H1 (cell line): ENCODE measurements at regions not wholly inside any gene's neighbourhood (a gene's known extent, or its start where the extent isn't known, plus 50 kb on each side); places are given as distances from the start of the nearest gene placed in this dataset.

Source experiments
- CTCF ChIA-PET: fragments of 300-600 bp; sonication (Branson Sonifier 250); formaldehyde crosslinking; loops from one replicate; lab custom pipeline; 2021; ENCODE audit not compliant: partially characterized antibody; lab: Charles Lee
- POLR2A ChIA-PET: fragments of 300-600 bp; sonication (Branson Sonifier 250); formaldehyde crosslinking; loops from one replicate; lab custom pipeline; 2021; ENCODE audit warnings: inconsistent platforms; ENCODE audit not compliant: partially characterized antibody; lab: Charles Lee
- DNase-seq, 2 experiments: peaks; one replicate each; pipeline versions ENCODE4 v3.0.0 to v3.0.0-alpha.2; 2010 to 2022; ENCODE audit warnings: low spot score in 2 of 2, low read depth in 1 of 2, mixed read lengths in 1 of 2
- FAIRE-seq: peaks from 2 replicates; lab custom pipeline; 2011; peaks lifted over from hg19 to GRCh38; lab: Jason Lieb, UNC
- H2AFZ ChIP-seq: 2 replicates; pipeline ENCODE4 v1.8.1; 2012; ENCODE audit warnings: low read length, inconsistent platforms
- H2AK5ac ChIP-seq: 2 replicates; pipeline ENCODE4 v1.6.1; 2013; ENCODE audit warnings: low read depth, low read length
- H2BK120ac ChIP-seq: replicated peaks from 2 replicates; pipeline ENCODE3; 2013; ENCODE audit warnings: low read depth, low read length, inconsistent platforms
- H2BK12ac ChIP-seq: 2 replicates; pipeline ENCODE4 v1.6.1; 2013; ENCODE audit warnings: low read depth, low read length
- H2BK15ac ChIP-seq: 2 replicates; pipeline ENCODE4 v1.6.1; 2013; ENCODE audit warnings: low read length
- H2BK20ac ChIP-seq: 2 replicates; pipeline ENCODE4 v1.6.1; 2013; ENCODE audit warnings: low read length
- H2BK5ac ChIP-seq: 2 replicates; pipeline ENCODE4 v1.6.1; 2013; ENCODE audit warnings: low read depth, low read length
- H3K14ac ChIP-seq: 2 replicates; pipeline ENCODE4 v1.6.1; 2013; ENCODE audit warnings: inconsistent platforms; ENCODE audit not compliant: insufficient read length
- H3K18ac ChIP-seq: 2 replicates; pipeline ENCODE4 v1.6.1; 2013; ENCODE audit warnings: low read length; ENCODE audit errors: extremely low read depth
- H3K23ac ChIP-seq: 2 replicates; pipeline ENCODE4 v1.6.1; 2013; ENCODE audit warnings: inconsistent platforms; ENCODE audit not compliant: insufficient read length
- H3K23me2 ChIP-seq: 2 replicates; pipeline ENCODE4 v1.6.1; 2013; ENCODE audit warnings: low read depth, low read length
- H3K27ac ChIP-seq: 2 replicates; pipeline ENCODE4 v1.6.1; 2011; ENCODE audit warnings: low read depth, low read length, inconsistent platforms
- H3K27me3 ChIP-seq, 4 experiments: replicated peaks in 1 of 4; 1 replicate in 1 of 4; 2 replicates in 3 of 4; pipeline versions ENCODE4 v1.6.1 to v1.8.1; 2011 to 2013; ENCODE audit warnings: low read length in 3 of 4, mild to moderate bottlenecking in 3 of 4, inconsistent platforms in 2 of 4, mixed read lengths in 2 of 4, moderate library complexity in 1 of 4; ENCODE audit not compliant: control insufficient read depth in 3 of 4, insufficient read depth in 3 of 4; ENCODE audit errors: extremely low read depth in 1 of 4
- H3K36me3 ChIP-seq, 4 experiments: 2 replicates each; pipeline versions ENCODE4 v1.6.1 to v1.8.1; 2011 to 2013; ENCODE audit warnings: mild to moderate bottlenecking in 4 of 4, low read length in 3 of 4, moderate library complexity in 2 of 4, control low read depth in 1 of 4, inconsistent platforms in 1 of 4; ENCODE audit not compliant: insufficient read depth in 4 of 4, control insufficient read depth in 2 of 4
- H3K4ac ChIP-seq: replicated peaks from 2 replicates; pipeline ENCODE3; 2013; ENCODE audit warnings: low read length, low read depth, mixed read lengths, inconsistent platforms; ENCODE audit not compliant: insufficient read length
- H3K4me1 ChIP-seq, 4 experiments: replicated peaks in 1 of 4; 1 replicate in 1 of 4; 2 replicates in 3 of 4; pipeline versions ENCODE4 v1.6.1 to v1.8.1; 2011 to 2013; ENCODE audit warnings: low read length in 3 of 4, inconsistent platforms in 2 of 4, mixed read lengths in 1 of 4; ENCODE audit not compliant: insufficient read depth in 4 of 4, control insufficient read depth in 3 of 4
- H3K4me2 ChIP-seq, 2 experiments: 2 replicates each; pipeline versions ENCODE4 v1.6.1 to v1.8.1; 2011 to 2013; ENCODE audit warnings: low read depth in 2 of 2, low read length in 2 of 2, control low read depth in 1 of 2, inconsistent platforms in 1 of 2, mild to moderate bottlenecking in 1 of 2; ENCODE audit not compliant: insufficient read depth in 1 of 2
- H3K4me3 ChIP-seq, 4 experiments: fragments of 200-600, 300-600 bp in 1 of 4; sonication (generic), shearing (Covaris generic), sonication (Bioruptor Twin) in 1 of 4; 2 replicates each; pipeline versions ENCODE4 v1.5.1 to v1.8.1; 2011 to 2016; ENCODE audit warnings: low read length in 4 of 4, low read depth in 3 of 4, control low read depth in 2 of 4, inconsistent platforms in 2 of 4, mild to moderate bottlenecking in 2 of 4, mixed read lengths in 1 of 4, moderate library complexity in 1 of 4; ENCODE audit not compliant: insufficient read depth in 2 of 4; ENCODE audit errors: extremely low read depth in 1 of 4
- H3K56ac ChIP-seq: replicated peaks from 2 replicates; pipeline ENCODE3; 2013; ENCODE audit warnings: low read depth, mild to moderate bottlenecking, mixed read lengths, low read length, inconsistent platforms; ENCODE audit not compliant: insufficient read length
- H3K79me1 ChIP-seq: 2 replicates; pipeline ENCODE4 v1.6.1; 2013; ENCODE audit warnings: low read depth, low read length, control low read depth
- H3K79me2 ChIP-seq, 2 experiments: 2 replicates each; pipeline versions ENCODE4 v1.6.1 to v1.8.1; 2012 to 2013; ENCODE audit warnings: low read length in 2 of 2, mild to moderate bottlenecking in 2 of 2, inconsistent platforms in 1 of 2; ENCODE audit not compliant: insufficient read depth in 2 of 2, control insufficient read depth in 1 of 2
- H3K9ac ChIP-seq, 4 experiments: replicated peaks in 1 of 4; 1 replicate in 1 of 4; 2 replicates in 3 of 4; pipeline versions ENCODE4 v1.6.1 to v1.8.1; 2011 to 2013; ENCODE audit warnings: low read depth in 3 of 4, low read length in 3 of 4, control low read depth in 2 of 4, mild to moderate bottlenecking in 2 of 4, moderate library complexity in 2 of 4, inconsistent platforms in 1 of 4; ENCODE audit errors: extremely low read depth in 1 of 4
- H3K9me3 ChIP-seq, 2 experiments: 2 replicates each; pipeline versions ENCODE4 v1.6.1 to v1.8.1; 2012 to 2013; ENCODE audit warnings: mild to moderate bottlenecking in 2 of 2, moderate library complexity in 2 of 2, control low read depth in 1 of 2, inconsistent platforms in 1 of 2, low read depth in 1 of 2, low read length in 1 of 2, mixed read lengths in 1 of 2; ENCODE audit not compliant: insufficient read depth in 2 of 2
- H4K20me1 ChIP-seq, 2 experiments: replicated peaks in 1 of 2; 2 replicates each; pipeline versions ENCODE3 to v1.8.1; 2011 to 2013; ENCODE audit warnings: inconsistent platforms in 2 of 2, low read length in 2 of 2, mild to moderate bottlenecking in 1 of 2; ENCODE audit not compliant: insufficient read depth in 2 of 2, control insufficient read depth in 1 of 2
- H4K5ac ChIP-seq: 2 replicates; pipeline ENCODE4 v1.6.1; 2013; ENCODE audit warnings: low read length, low read depth, mixed read lengths, inconsistent platforms; ENCODE audit not compliant: insufficient read length
- H4K8ac ChIP-seq: 2 replicates; pipeline ENCODE4 v1.8.0; 2013; ENCODE audit warnings: mild to moderate bottlenecking, moderate library complexity, low read length, inconsistent platforms; ENCODE audit not compliant: insufficient read depth; ENCODE audit errors: extremely low read depth
- H4K91ac ChIP-seq: replicated peaks from 2 replicates; pipeline ENCODE3; 2013; ENCODE audit warnings: low read length, mixed read lengths, inconsistent platforms; ENCODE audit not compliant: insufficient read length
- EGR1 ChIP-seq: IDR thresholded peaks from 2 replicates; pipeline ENCODE4 v1.6.1; 2011; ENCODE audit warnings: low read depth, low read length, borderline replicate concordance
- GABPA ChIP-seq: IDR thresholded peaks from 2 replicates; pipeline ENCODE4 v1.6.1; 2011; ENCODE audit warnings: mild to moderate bottlenecking, low read length, moderate library complexity, borderline replicate concordance; ENCODE audit not compliant: insufficient read depth
- HDAC6 ChIP-seq: IDR thresholded peaks from one replicate; pipeline ENCODE4 v1.7.1; 2012; ENCODE audit warnings: low read depth, mild to moderate bottlenecking, inconsistent platforms, low read length, moderate library complexity
- JUN ChIP-seq: IDR thresholded peaks from 2 replicates; pipeline ENCODE4 v1.6.1; 2011; ENCODE audit warnings: low read depth, mild to moderate bottlenecking, improper control_type of control experiment, low read length
- NRF1 ChIP-seq: IDR thresholded peaks from 2 replicates; pipeline ENCODE4 v1.6.1; 2011; ENCODE audit warnings: mild to moderate bottlenecking, low read depth, low read length, improper control_type of control experiment
- PHF8 ChIP-seq: fragments of 200-600 bp; sonication (generic); conservative IDR thresholded peaks from 2 replicates; pipeline ENCODE4 v1.7.1; 2012; ENCODE audit warnings: low read depth, mild to moderate bottlenecking, inconsistent platforms, low read length, moderate library complexity
- POLR2AphosphoS5 ChIP-seq: IDR thresholded peaks from 2 replicates; pipeline ENCODE4 v1.6.1; 2011; ENCODE audit warnings: low read depth, low read length
- RAD21 ChIP-seq, 2 experiments: IDR thresholded peaks in 1 of 2; conservative IDR thresholded peaks in 1 of 2; 2 replicates each; pipeline ENCODE4 v1.6.1; 2011; ENCODE audit warnings: low read depth in 2 of 2, low read length in 2 of 2, improper control_type of control experiment in 1 of 2, inconsistent platforms in 1 of 2, mild to moderate bottlenecking in 1 of 2, moderate library complexity in 1 of 2
- SIN3A ChIP-seq, 2 experiments: IDR thresholded peaks in 1 of 2; conservative IDR thresholded peaks in 1 of 2; 2 replicates each; pipeline ENCODE4 v1.6.1; 2011 to 2012; ENCODE audit warnings: low read length in 2 of 2, improper control_type of control experiment in 1 of 2, low read depth in 1 of 2, mild to moderate bottlenecking in 1 of 2
- YY1 ChIP-seq: IDR thresholded peaks from 2 replicates; pipeline ENCODE4 v1.6.1; 2011; ENCODE audit warnings: low read depth, mild to moderate bottlenecking, low read length
- WGBS, 2 experiments: shearing (Covaris generic) in 1 of 2; methylation state at CpG; one replicate each; pipeline versions ENCODE4 v1.1.6 to v1.1.7; 2013 to 2015; ENCODE audit warnings: low lambda C conversion rate in 2 of 2, mixed read lengths in 2 of 2, inconsistent platforms in 1 of 2, low coverage in 1 of 2, missing lambda C conversion rate in 1 of 2; ENCODE audit not compliant: insufficient replicate concordance in 2 of 2, insufficient coverage in 1 of 2, insufficient read length in 1 of 2; ENCODE audit errors: extremely low coverage in 1 of 2, missing lambda C conversion rate in 1 of 2; 5-methylcytosine and 5-hydroxymethylcytosine counted together
- TF ChIP-seq, protein P1 (sequence below), 3 experiments: IDR thresholded peaks; 1 replicate in 2 of 3; 2 replicates in 1 of 3; pipeline versions ENCODE4 v1.5.1 to v1.6.1; 2011; ENCODE audit warnings: low read length in 3 of 3, mild to moderate bottlenecking in 3 of 3, inconsistent platforms in 2 of 3, low read depth in 1 of 3, moderate library complexity in 1 of 3; ENCODE audit not compliant: insufficient read depth in 1 of 3; ENCODE audit errors: control extremely low read depth in 1 of 3

GRCh38 chr5:175288048-175288621, 155.8 kb downstream of the DRD1 start:
- no peak overlapping the region for H3K27ac ChIP-seq
- H2BK20ac ChIP-seq = no peak overlapping the region
- no peak overlapping the region for H3K18ac ChIP-seq
- H3K9ac ChIP-seq = no peak overlapping the region
- CTCF ChIA-PET = no interaction called here
- FAIRE-seq (no peak), DNase-seq (no peak)
- H3K56ac ChIP-seq = no peak overlapping the region
- H3K23me2 ChIP-seq = no peaks in the 10 kb centered on the region
- no peak overlapping the region for H2AFZ ChIP-seq
- H3K9me3 ChIP-seq = no peaks in the 10 kb centered on the region
- H2BK120ac ChIP-seq = no peak overlapping the region
- no peak overlapping the region for H4K91ac ChIP-seq
- no peaks in the 10 kb centered on the region for H4K20me1 ChIP-seq
- POLR2A ChIA-PET = no interaction called here
- H2BK12ac ChIP-seq = 0 out of 2 replicates have a peak overlapping the region, but pooled peaks have one; percentile 13
- H3K79me1 ChIP-seq = no peaks in the 10 kb centered on the region
- H3K36me3 ChIP-seq = no peaks in the 10 kb centered on the region
- WGBS, 2 experiments = 90% methylated on average over 7 of the region's 9 CpGs; no CpG with 5 or more reads in 1 of the 2 experiments
- no peak overlapping the region for H3K4ac ChIP-seq
- H3K4me3 ChIP-seq = no peak overlapping the region
- no peak overlapping the region for H2BK5ac ChIP-seq
- H3K4me2 ChIP-seq = no peak overlapping the region
- H3K79me2 ChIP-seq = no peaks in the 10 kb centered on the region
- no peak overlapping the region for H4K5ac ChIP-seq
- no peak overlapping the region for H2AK5ac ChIP-seq
- no peak overlapping the region for H2BK15ac ChIP-seq
- H3K4me1 ChIP-seq = no peaks in the 10 kb centered on the region
- H3K14ac ChIP-seq = no peak overlapping the region
- no peak overlapping the region for H3K23ac ChIP-seq
- no peak overlapping the region for H4K8ac ChIP-seq
- no peaks in the 10 kb centered on the region for H3K27me3 ChIP-seq
- no peak for TF ChIP-seq EGR1
- TF ChIP-seq JUN = no peak
- TF ChIP-seq, protein P1, sequence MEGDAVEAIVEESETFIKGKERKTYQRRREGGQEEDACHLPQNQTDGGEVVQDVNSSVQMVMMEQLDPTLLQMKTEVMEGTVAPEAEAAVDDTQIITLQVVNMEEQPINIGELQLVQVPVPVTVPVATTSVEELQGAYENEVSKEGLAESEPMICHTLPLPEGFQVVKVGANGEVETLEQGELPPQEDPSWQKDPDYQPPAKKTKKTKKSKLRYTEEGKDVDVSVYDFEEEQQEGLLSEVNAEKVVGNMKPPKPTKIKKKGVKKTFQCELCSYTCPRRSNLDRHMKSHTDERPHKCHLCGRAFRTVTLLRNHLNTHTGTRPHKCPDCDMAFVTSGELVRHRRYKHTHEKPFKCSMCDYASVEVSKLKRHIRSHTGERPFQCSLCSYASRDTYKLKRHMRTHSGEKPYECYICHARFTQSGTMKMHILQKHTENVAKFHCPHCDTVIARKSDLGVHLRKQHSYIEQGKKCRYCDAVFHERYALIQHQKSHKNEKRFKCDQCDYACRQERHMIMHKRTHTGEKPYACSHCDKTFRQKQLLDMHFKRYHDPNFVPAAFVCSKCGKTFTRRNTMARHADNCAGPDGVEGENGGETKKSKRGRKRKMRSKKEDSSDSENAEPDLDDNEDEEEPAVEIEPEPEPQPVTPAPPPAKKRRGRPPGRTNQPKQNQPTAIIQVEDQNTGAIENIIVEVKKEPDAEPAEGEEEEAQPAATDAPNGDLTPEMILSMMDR (IDR thresholded peaks at IDR 0.05; ENCODE audit: control extremely low read depth in 1 of 3, insufficient read depth in 1 of 3, low read depth in 1 of 3, low read length in 3 of 3) = no peak
- no peak for TF ChIP-seq PHF8
- no peak for TF ChIP-seq HDAC6
- no peak for TF ChIP-seq NRF1
- no peak for TF ChIP-seq YY1
- TF ChIP-seq SIN3A (conservative IDR thresholded peaks at IDR 0.05 in 1 of 2, IDR thresholded peaks at IDR 0.05 in 1 of 2; ENCODE audit: low read depth in 1 of 2, low read length in 2 of 2) = no peak
- no peak for TF ChIP-seq RAD21 (IDR thresholded peaks at IDR 0.05 in 1 of 2, conservative IDR thresholded peaks at IDR 0.05 in 1 of 2; ENCODE audit: low read depth in 2 of 2, low read length in 2 of 2)
- no peak for TF ChIP-seq GABPA
- TF ChIP-seq POLR2AphosphoS5 = no peak
